GM23338 (cell line): ENCODE measurements at regions not wholly inside any gene's neighbourhood (a gene's known extent, or its start where the extent isn't known, plus 50 kb on each side); places are given as distances from the start of the nearest gene placed in this dataset.
"Not testable (repeated sequence)": the region's sequence is repeated elsewhere in the genome, so short reads cannot be mapped to it uniquely, and the experiment has no call there.

Source experiments
- CREB1 ChIP-seq: fragments of 250-450 bp; sonication (Bioruptor Pico); IDR thresholded peaks from 2 replicates; pipeline ENCODE4 v1.5.0; 2020; ENCODE audit warnings: low read depth, mild to moderate bottlenecking, moderate library complexity
- EZH2 ChIP-seq: fragments of 200-600 bp; sonication (generic); IDR thresholded peaks from one replicate; pipeline ENCODE4 v1.8.0; 2017; ENCODE audit warnings: antibody characterized with exemption, mild to moderate bottlenecking, low read depth; ENCODE audit not compliant: unreplicated experiment
- EZH2phosphoT487 ChIP-seq: fragments of 200-600 bp; sonication (generic); IDR thresholded peaks from one replicate; pipeline ENCODE4 v1.8.1; 2018; ENCODE audit warnings: antibody characterized with exemption; ENCODE audit not compliant: unreplicated experiment
- NANOG ChIP-seq: IDR thresholded peaks from 2 replicates; pipeline ENCODE4 v1.6.1; 2016; ENCODE audit warnings: antibody characterized with exemption, borderline replicate concordance
- POLR2AphosphoS5 ChIP-seq: IDR thresholded peaks from 2 replicates; pipeline ENCODE4 v1.6.1; 2016; ENCODE audit warnings: antibody characterized with exemption, low read depth
- ZNF114 ChIP-seq: fragments of 250-450 bp; sonication (Bioruptor Pico); IDR thresholded peaks from 2 replicates; pipeline ENCODE4 v1.5.0; 2020; ENCODE audit warnings: mild to moderate bottlenecking, moderate library complexity
- ZNF331 ChIP-seq: fragments of 250-450 bp; sonication (Bioruptor Pico); IDR thresholded peaks from 2 replicates; pipeline ENCODE4 v1.5.0; 2020; ENCODE audit warnings: low read depth, mild to moderate bottlenecking, moderate library complexity
- TF ChIP-seq, protein P1 (sequence below), 2 experiments: fragments of 200-600 bp in 1 of 2; sonication (generic) in 1 of 2; conservative IDR thresholded peaks; 2 replicates each; pipeline versions ENCODE4 v1.5.1 to v1.6.1; 2016 to 2017; ENCODE audit warnings: antibody characterized with exemption in 2 of 2, low read depth in 2 of 2, mild to moderate bottlenecking in 2 of 2, moderate library complexity in 1 of 2
- TF ChIP-seq, protein P2 (sequence below): IDR thresholded peaks from one replicate; pipeline ENCODE4 v1.6.1; 2018; ENCODE audit warnings: antibody characterized with exemption; ENCODE audit not compliant: unreplicated experiment

DNA sequence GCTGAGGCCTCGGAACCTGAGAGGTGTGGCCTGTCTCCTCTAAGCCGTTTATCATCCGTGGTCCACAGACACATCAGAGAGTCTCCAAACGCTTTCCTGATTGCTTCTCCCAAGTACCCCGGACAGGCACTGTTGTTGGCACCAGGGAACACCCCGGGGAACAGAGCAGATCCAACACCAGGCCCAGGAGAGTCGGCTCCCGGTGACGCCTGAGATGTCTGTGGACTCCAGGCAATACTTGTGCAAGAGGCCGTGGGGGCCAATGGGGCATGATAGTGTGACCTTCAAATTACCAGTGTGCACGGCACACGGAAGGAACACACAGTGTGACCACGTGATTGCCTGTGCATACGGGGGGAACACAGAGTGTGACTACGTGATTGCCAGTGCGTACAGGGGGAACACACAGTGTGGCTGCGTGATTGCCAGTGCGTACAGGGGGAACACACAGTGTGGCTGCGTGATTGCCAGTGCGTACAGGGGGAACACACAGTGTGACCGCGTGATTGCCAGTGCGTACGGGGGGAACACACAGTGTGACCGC lies 136.6 kb downstream of the RTP5 start:
- TF ChIP-seq, protein P1, sequence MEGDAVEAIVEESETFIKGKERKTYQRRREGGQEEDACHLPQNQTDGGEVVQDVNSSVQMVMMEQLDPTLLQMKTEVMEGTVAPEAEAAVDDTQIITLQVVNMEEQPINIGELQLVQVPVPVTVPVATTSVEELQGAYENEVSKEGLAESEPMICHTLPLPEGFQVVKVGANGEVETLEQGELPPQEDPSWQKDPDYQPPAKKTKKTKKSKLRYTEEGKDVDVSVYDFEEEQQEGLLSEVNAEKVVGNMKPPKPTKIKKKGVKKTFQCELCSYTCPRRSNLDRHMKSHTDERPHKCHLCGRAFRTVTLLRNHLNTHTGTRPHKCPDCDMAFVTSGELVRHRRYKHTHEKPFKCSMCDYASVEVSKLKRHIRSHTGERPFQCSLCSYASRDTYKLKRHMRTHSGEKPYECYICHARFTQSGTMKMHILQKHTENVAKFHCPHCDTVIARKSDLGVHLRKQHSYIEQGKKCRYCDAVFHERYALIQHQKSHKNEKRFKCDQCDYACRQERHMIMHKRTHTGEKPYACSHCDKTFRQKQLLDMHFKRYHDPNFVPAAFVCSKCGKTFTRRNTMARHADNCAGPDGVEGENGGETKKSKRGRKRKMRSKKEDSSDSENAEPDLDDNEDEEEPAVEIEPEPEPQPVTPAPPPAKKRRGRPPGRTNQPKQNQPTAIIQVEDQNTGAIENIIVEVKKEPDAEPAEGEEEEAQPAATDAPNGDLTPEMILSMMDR (conservative IDR thresholded peaks at IDR 0.05; ENCODE audit: low read depth in 2 of 2), result not testable (repeated sequence)
- TF ChIP-seq, protein P2, sequence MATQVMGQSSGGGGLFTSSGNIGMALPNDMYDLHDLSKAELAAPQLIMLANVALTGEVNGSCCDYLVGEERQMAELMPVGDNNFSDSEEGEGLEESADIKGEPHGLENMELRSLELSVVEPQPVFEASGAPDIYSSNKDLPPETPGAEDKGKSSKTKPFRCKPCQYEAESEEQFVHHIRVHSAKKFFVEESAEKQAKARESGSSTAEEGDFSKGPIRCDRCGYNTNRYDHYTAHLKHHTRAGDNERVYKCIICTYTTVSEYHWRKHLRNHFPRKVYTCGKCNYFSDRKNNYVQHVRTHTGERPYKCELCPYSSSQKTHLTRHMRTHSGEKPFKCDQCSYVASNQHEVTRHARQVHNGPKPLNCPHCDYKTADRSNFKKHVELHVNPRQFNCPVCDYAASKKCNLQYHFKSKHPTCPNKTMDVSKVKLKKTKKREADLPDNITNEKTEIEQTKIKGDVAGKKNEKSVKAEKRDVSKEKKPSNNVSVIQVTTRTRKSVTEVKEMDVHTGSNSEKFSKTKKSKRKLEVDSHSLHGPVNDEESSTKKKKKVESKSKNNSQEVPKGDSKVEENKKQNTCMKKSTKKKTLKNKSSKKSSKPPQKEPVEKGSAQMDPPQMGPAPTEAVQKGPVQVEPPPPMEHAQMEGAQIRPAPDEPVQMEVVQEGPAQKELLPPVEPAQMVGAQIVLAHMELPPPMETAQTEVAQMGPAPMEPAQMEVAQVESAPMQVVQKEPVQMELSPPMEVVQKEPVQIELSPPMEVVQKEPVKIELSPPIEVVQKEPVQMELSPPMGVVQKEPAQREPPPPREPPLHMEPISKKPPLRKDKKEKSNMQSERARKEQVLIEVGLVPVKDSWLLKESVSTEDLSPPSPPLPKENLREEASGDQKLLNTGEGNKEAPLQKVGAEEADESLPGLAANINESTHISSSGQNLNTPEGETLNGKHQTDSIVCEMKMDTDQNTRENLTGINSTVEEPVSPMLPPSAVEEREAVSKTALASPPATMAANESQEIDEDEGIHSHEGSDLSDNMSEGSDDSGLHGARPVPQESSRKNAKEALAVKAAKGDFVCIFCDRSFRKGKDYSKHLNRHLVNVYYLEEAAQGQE, result not testable (repeated sequence)
- not testable (repeated sequence) for TF ChIP-seq POLR2AphosphoS5; CREB1 (CRISPR knock-in tag); EZH2; EZH2phosphoT487; ZNF331 (CRISPR knock-in tag); ZNF114 (CRISPR knock-in tag); NANOG
